Gastroesophageal sphincter (tissue), 3 donors: ENCODE measurements at regions not wholly inside any gene's neighbourhood (a gene's known extent, or its start where the extent isn't known, plus 50 kb on each side); places are given as distances from the start of the nearest gene placed in this dataset.

Experiments
- CTCF ChIP-seq, 4 experiments: fragments of 200-600 bp in 2 of 4; fragments of 450-650 bp in 2 of 4; sonication (generic) in 1 of 4; IDR thresholded peaks; one replicate each; pipeline ENCODE4 v1.5.1; 2017 to 2019; ENCODE audit warnings: antibody characterized with exemption in 4 of 4, mild to moderate bottlenecking in 2 of 4, moderate library complexity in 2 of 4
- EP300 ChIP-seq: sonication (generic); formaldehyde crosslinking; IDR thresholded peaks from one replicate; pipeline ENCODE4 v1.6.1; 2017; ENCODE audit warnings: antibody characterized with exemption, mild to moderate bottlenecking
- POLR2A ChIP-seq, 2 donors: fragments of 450-650 bp; IDR thresholded peaks; one replicate each; pipeline ENCODE4 v1.6.1; 2017; ENCODE audit warnings: antibody characterized with exemption in 2 of 2, mild to moderate bottlenecking in 2 of 2, moderate library complexity in 1 of 2
- POLR2AphosphoS5 ChIP-seq: sonication (generic); formaldehyde crosslinking; IDR thresholded peaks from one replicate; pipeline ENCODE4 v1.6.1; 2017; ENCODE audit warnings: antibody characterized with exemption

GRCh38 chr17:13378361-13378760 lies 223.4 kb downstream of the HS3ST3A1 start:
- TF ChIP-seq POLR2A (IDR thresholded peaks at IDR 0.05): no peak
- TF ChIP-seq CTCF (IDR thresholded peaks at IDR 0.05): no peak
- TF ChIP-seq POLR2AphosphoS5: no peak
- TF ChIP-seq EP300: no peak
